ENCODE measurements at regions not wholly inside any gene's neighbourhood (a gene's known extent, or its start where the extent isn't known, plus 50 kb on each side); places are given as distances from the start of the nearest gene placed in this dataset.

DNA sequence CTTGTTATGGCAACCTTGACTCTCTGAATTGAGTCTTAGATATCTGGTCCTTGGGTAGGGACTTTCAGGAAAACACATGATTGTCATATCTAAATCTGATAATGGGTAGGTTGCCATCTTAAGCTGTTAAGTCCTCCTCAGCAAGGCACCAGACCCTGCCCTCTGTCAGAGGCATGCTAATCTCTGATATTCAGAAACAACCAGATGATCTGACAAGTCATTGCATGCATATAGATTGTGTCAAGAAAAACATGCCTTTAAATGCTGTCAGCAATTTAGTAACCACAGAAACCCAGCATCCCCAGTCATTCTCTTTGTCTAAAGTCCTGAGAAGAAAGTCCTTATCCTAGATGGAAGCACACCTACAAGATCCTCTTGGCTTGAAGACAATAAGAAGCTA, 149.1 kb downstream of the EDN1 start:
- H3K27me3 ChIP-seq (ENCODE audit: insufficient read depth, low read length): no peaks in the 10 kb centered on the region
- H3K9ac ChIP-seq (ENCODE audit: extremely low read depth, insufficient read length, low read length): no peak overlapping the region
- no peak overlapping the region for H3K4me3 Mint-ChIP-seq
- no peak overlapping the region for H3K56ac ChIP-seq (ENCODE audit: insufficient read length, low read depth, low read length)
- H3K4me1 ChIP-seq (ENCODE audit: insufficient read depth, low read length): no peaks in the 10 kb centered on the region
- H4K5ac ChIP-seq (ENCODE audit: insufficient read length, low read depth, low read length): no peak overlapping the region
- no peak overlapping the region for H3K23ac ChIP-seq (ENCODE audit: insufficient read length, low read depth, low read length)
- H3K23me2 ChIP-seq (ENCODE audit: insufficient read length, low read depth, low read length, poor library complexity, severe bottlenecking): no peaks in the 10 kb centered on the region
- no peak overlapping the region for H2BK15ac ChIP-seq (ENCODE audit: low read depth, low read length)
- H2BK120ac ChIP-seq (ENCODE audit: low read depth, low read length, poor library complexity, severe bottlenecking): no peak overlapping the region
- no peak overlapping the region for H2BK12ac ChIP-seq (ENCODE audit: insufficient read length, low read depth, low read length)
- no peak for DNase-seq
- no peak overlapping the region for H3K27ac Mint-ChIP-seq
- H3K27me3 Mint-ChIP-seq (ENCODE audit: low read depth): no peaks in the 10 kb centered on the region
- no peak overlapping the region for H3K27ac ChIP-seq (ENCODE audit: insufficient read length, low read depth, low read length)
- no peaks in the 10 kb centered on the region for H3K79me1 ChIP-seq (ENCODE audit: insufficient read depth, low read depth, low read length, poor library complexity, severe bottlenecking)
- H3K79me2 ChIP-seq (ENCODE audit: insufficient read depth, low read length): no peaks in the 10 kb centered on the region
- H3K18ac ChIP-seq (ENCODE audit: insufficient read length, low read depth, low read length): no peak overlapping the region
- no peak overlapping the region for H2AFZ ChIP-seq (ENCODE audit: low read length)
- H3K4me2 ChIP-seq (ENCODE audit: insufficient read depth, insufficient read length, low read length): no peak overlapping the region
- H3K9me3 ChIP-seq (ENCODE audit: control insufficient read depth, low read depth, low read length): no peaks in the 10 kb centered on the region
- peaks cover 0 to 10% (median 5%) of the 10 kb centered on the region in 3 experiments; a peak in 2 of 7 replicates for H3K36me3 Mint-ChIP-seq (ENCODE audit: insufficient read depth in 1 of 3, low read depth in 3 of 3)
- no peak overlapping the region for H3T11ph ChIP-seq (ENCODE audit: low read length)
- no peak overlapping the region for H2BK5ac ChIP-seq (ENCODE audit: insufficient read length, low read length)
- no peak overlapping the region for H4K91ac ChIP-seq (ENCODE audit: insufficient read length, low read depth, low read length)
- TF ChIP-seq, protein P1, sequence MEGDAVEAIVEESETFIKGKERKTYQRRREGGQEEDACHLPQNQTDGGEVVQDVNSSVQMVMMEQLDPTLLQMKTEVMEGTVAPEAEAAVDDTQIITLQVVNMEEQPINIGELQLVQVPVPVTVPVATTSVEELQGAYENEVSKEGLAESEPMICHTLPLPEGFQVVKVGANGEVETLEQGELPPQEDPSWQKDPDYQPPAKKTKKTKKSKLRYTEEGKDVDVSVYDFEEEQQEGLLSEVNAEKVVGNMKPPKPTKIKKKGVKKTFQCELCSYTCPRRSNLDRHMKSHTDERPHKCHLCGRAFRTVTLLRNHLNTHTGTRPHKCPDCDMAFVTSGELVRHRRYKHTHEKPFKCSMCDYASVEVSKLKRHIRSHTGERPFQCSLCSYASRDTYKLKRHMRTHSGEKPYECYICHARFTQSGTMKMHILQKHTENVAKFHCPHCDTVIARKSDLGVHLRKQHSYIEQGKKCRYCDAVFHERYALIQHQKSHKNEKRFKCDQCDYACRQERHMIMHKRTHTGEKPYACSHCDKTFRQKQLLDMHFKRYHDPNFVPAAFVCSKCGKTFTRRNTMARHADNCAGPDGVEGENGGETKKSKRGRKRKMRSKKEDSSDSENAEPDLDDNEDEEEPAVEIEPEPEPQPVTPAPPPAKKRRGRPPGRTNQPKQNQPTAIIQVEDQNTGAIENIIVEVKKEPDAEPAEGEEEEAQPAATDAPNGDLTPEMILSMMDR (conservative IDR thresholded peaks at IDR 0.05): no peak
- H4K8ac ChIP-seq (replicated peaks; ENCODE audit: insufficient read length, low read depth, low read length): no peak overlapping the region
- H2BK20ac ChIP-seq (ENCODE audit: low read depth, low read length, poor library complexity, severe bottlenecking): no peak overlapping the region
- H2AK5ac ChIP-seq (ENCODE audit: insufficient read length, low read length): no peak overlapping the region
- no peaks in the 10 kb centered on the region; a peak in 1 of 4 replicates for H3K4me1 Mint-ChIP-seq
- H3K4ac ChIP-seq (ENCODE audit: low read depth, low read length): no peak overlapping the region
- no peaks in the 10 kb centered on the region for H4K20me1 ChIP-seq (ENCODE audit: control insufficient read depth, insufficient read depth, insufficient read length)
- H3K14ac ChIP-seq (ENCODE audit: insufficient read depth, low read length): no peak overlapping the region
- peaks cover 6 to 8% of the 10 kb centered on the region in 2 experiments; a peak in 3 of 5 replicates for H3K9me3 Mint-ChIP-seq

Measured in H9 (cell line).